GM23338 (cell line): ENCODE measurements at regions not wholly inside any gene's neighbourhood (a gene's known extent, or its start where the extent isn't known, plus 50 kb on each side); places are given as distances from the start of the nearest gene placed in this dataset.

Source experiments
- ATAC-seq: fragments of 200-7000 bp; cut with Tn5 transposase; 3 replicates; pipeline ENCODE4 v1.9.1; 2020
- DNase-seq: peaks from one replicate; pipeline ENCODE4 v3.0.0-alpha.2; 2015; ENCODE audit warnings: low spot score
- H2AFZ ChIP-seq: fragments of 200-600 bp; sonication (generic); 2 replicates; pipeline ENCODE4 v1.8.0; 2016; ENCODE audit warnings: antibody characterized with exemption, mild to moderate bottlenecking, moderate library complexity
- H3F3A ChIP-seq: fragments of 200-600 bp; sonication (generic); replicated peaks from 2 replicates; pipeline ENCODE4 v1.8.0; 2017; ENCODE audit warnings: antibody characterized with exemption, mixed run types, low read depth
- H3K27ac ChIP-seq: fragments of 200-600 bp; sonication (generic); 2 replicates; pipeline ENCODE4 v1.6.1; 2016; ENCODE audit warnings: low read depth
- H3K27me3 ChIP-seq: fragments of 200-600 bp; sonication (generic); 2 replicates; pipeline ENCODE4 v1.8.0; 2016; ENCODE audit warnings: mild to moderate bottlenecking, mixed run types, moderate library complexity; ENCODE audit not compliant: insufficient read depth
- H3K36me3 ChIP-seq: fragments of 200-600 bp; sonication (generic); 2 replicates; pipeline ENCODE4 v1.8.0; 2016; ENCODE audit warnings: mild to moderate bottlenecking; ENCODE audit not compliant: insufficient read depth
- H3K4me1 ChIP-seq: fragments of 200-600 bp; sonication (generic); 2 replicates; pipeline ENCODE4 v1.8.0; 2016; ENCODE audit warnings: mild to moderate bottlenecking, moderate library complexity; ENCODE audit not compliant: insufficient read depth
- H3K4me2 ChIP-seq: fragments of 200-600 bp; sonication (generic); 2 replicates; pipeline ENCODE4 v1.7.1; 2017; ENCODE audit warnings: mixed run types
- H3K4me3 ChIP-seq: fragments of 200-600 bp; sonication (generic); 2 replicates; pipeline ENCODE4 v1.6.1; 2016; ENCODE audit warnings: mixed run types
- H3K79me2 ChIP-seq: fragments of 200-600 bp; sonication (generic); replicated peaks from 2 replicates; pipeline ENCODE4 v1.8.0; 2017; ENCODE audit warnings: mild to moderate bottlenecking; ENCODE audit not compliant: insufficient read depth
- H3K9me2 ChIP-seq: fragments of 200-600 bp; sonication (generic); 2 replicates; pipeline ENCODE4 v1.8.0; 2017; ENCODE audit not compliant: insufficient read depth
- H4K20me1 ChIP-seq: fragments of 200-600 bp; sonication (generic); replicated peaks from 2 replicates; pipeline ENCODE4 v1.8.0; 2017; ENCODE audit warnings: mild to moderate bottlenecking; ENCODE audit not compliant: insufficient read depth
- H3K27ac Mint-ChIP-seq: 2 replicates; pipeline ENCODE4 v1.8.0; 2020; ENCODE audit warnings: inconsistent platforms, mild to moderate bottlenecking, moderate library complexity, mixed read lengths
- H3K27me3 Mint-ChIP-seq: 3 replicates; pipeline ENCODE4 v1.8.0; 2022; ENCODE audit warnings: low read depth, mild to moderate bottlenecking, moderate library complexity, mixed read lengths, inconsistent platforms; ENCODE audit not compliant: insufficient read depth, poor library complexity
- H3K36me3 Mint-ChIP-seq: 3 replicates; pipeline ENCODE4 v1.8.0; 2021; ENCODE audit warnings: low read depth, mild to moderate bottlenecking, inconsistent platforms, moderate library complexity, mixed read lengths
- H3K4me1 Mint-ChIP-seq: 3 replicates; pipeline ENCODE4 v1.8.0; 2020; ENCODE audit warnings: mild to moderate bottlenecking, inconsistent platforms, mixed read lengths
- H3K4me3 Mint-ChIP-seq: 3 replicates; pipeline ENCODE4 v1.8.0; 2021; ENCODE audit warnings: moderate library complexity, mild to moderate bottlenecking, inconsistent platforms, mixed read lengths
- H3K9me3 Mint-ChIP-seq: 3 replicates; pipeline ENCODE4 v1.8.0; 2020; ENCODE audit warnings: moderate library complexity, mild to moderate bottlenecking, inconsistent platforms, mixed read lengths
- CREB1 ChIP-seq: fragments of 250-450 bp; sonication (Bioruptor Pico); IDR thresholded peaks from 2 replicates; pipeline ENCODE4 v1.5.0; 2020; ENCODE audit warnings: low read depth, mild to moderate bottlenecking, moderate library complexity
- CTCF ChIP-seq, 2 experiments: fragments of 200-600 bp in 1 of 2; sonication (generic) in 1 of 2; conservative IDR thresholded peaks; 2 replicates each; pipeline versions ENCODE4 v1.5.1 to v1.6.1; 2016 to 2017; ENCODE audit warnings: antibody characterized with exemption in 2 of 2, low read depth in 2 of 2, mild to moderate bottlenecking in 2 of 2, moderate library complexity in 1 of 2
- ETS1 ChIP-seq: IDR thresholded peaks from 2 replicates; pipeline ENCODE4 v1.6.1; 2016; ENCODE audit warnings: antibody characterized with exemption
- EZH2 ChIP-seq: fragments of 200-600 bp; sonication (generic); IDR thresholded peaks from one replicate; pipeline ENCODE4 v1.8.0; 2017; ENCODE audit warnings: antibody characterized with exemption, mild to moderate bottlenecking, low read depth; ENCODE audit not compliant: unreplicated experiment
- EZH2phosphoT487 ChIP-seq: fragments of 200-600 bp; sonication (generic); IDR thresholded peaks from one replicate; pipeline ENCODE4 v1.8.1; 2018; ENCODE audit warnings: antibody characterized with exemption; ENCODE audit not compliant: unreplicated experiment
- JUNB ChIP-seq: IDR thresholded peaks from one replicate; pipeline ENCODE4 v1.6.1; 2016; ENCODE audit warnings: antibody characterized with exemption; ENCODE audit not compliant: unreplicated experiment
- NANOG ChIP-seq: IDR thresholded peaks from 2 replicates; pipeline ENCODE4 v1.6.1; 2016; ENCODE audit warnings: antibody characterized with exemption, borderline replicate concordance

GRCh38 chr5:139743804-139744203 is 51.8 kb upstream of the PSD2 start:
- Histone ChIP-seq H3K79me2 (no peaks in the 10 kb centered on the region), H3K4me3 (no peak overlapping the region), H3K4me2 (no peak overlapping the region), H4K20me1 (no peaks in the 10 kb centered on the region), H3K27me3 (peaks cover 33% of the 10 kb centered on the region), H2AFZ (no peak overlapping the region), H3F3A (0 out of 2 replicates have a peak, but pooled peaks cover 7% of the 10 kb centered on the region), H3K4me1 (peaks cover 29% of the 10 kb centered on the region), H3K36me3 (no peaks in the 10 kb centered on the region), H3K27ac (no peak overlapping the region), H3K9me2 (no peaks in the 10 kb centered on the region)
- Mint-ChIP-seq H3K9me3 (no peaks in the 10 kb centered on the region), H3K36me3 (no peaks in the 10 kb centered on the region; the same call in 2 of the 3 replicates), H3K27me3 (peaks cover 49% of the 10 kb centered on the region), H3K4me3 (no peak overlapping the region), H3K27ac (no peak overlapping the region), H3K4me1 (peaks cover 61% of the 10 kb centered on the region)
- ATAC-seq (no peak), DNase-seq (no peak)
- TF ChIP-seq JUNB (no peak), ETS1 (no peak), CTCF (conservative IDR thresholded peaks at IDR 0.05; ENCODE audit: low read depth in 2 of 2) (no peak), CREB1 (CRISPR knock-in tag) (no peak), EZH2 (no peak), EZH2phosphoT487 (no peak)

GRCh38 chr5:139744471-139745131 is 51.0 kb upstream of the PSD2 start:
- peak overlapping the region; percentile 96 for H3K4me2 ChIP-seq
- TF ChIP-seq NANOG (no peak), CTCF (conservative IDR thresholded peaks at IDR 0.05; ENCODE audit: low read depth in 2 of 2) (no peak), ETS1 (no peak)

More at GRCh38 chr5:139744471-139745131, 51.0 kb upstream of the PSD2 start:
- DNase-seq, result no peak
- Histone ChIP-seq H4K20me1 (no peaks in the 10 kb centered on the region), H3F3A (0 out of 2 replicates have a peak, but pooled peaks cover 9% of the 10 kb centered on the region), H3K4me3 (0 out of 2 replicates have a peak overlapping the region, but pooled peaks have one; percentile 80), H3K27me3 (peaks cover 41% of the 10 kb centered on the region), H3K79me2 (no peaks in the 10 kb centered on the region), H3K36me3 (no peaks in the 10 kb centered on the region), H3K27ac (no peak overlapping the region), H3K4me1 (peaks cover 31% of the 10 kb centered on the region), H3K9me2 (no peaks in the 10 kb centered on the region), H2AFZ (no peak overlapping the region)
- Mint-ChIP-seq H3K4me3 (no peak overlapping the region; the same call in 2 of the 3 replicates), H3K9me3 (no peaks in the 10 kb centered on the region), H3K27me3 (peaks cover 53% of the 10 kb centered on the region), H3K4me1 (peaks cover 62% of the 10 kb centered on the region), H3K36me3 (no peaks in the 10 kb centered on the region; the same call in 2 of the 3 replicates), H3K27ac (0 out of 2 replicates have a peak overlapping the region, but pooled peaks have one; percentile 21)
- no peak for ATAC-seq
